Dermis microvascular lymphatic vessel endothelial cell (primary cell): ENCODE measurements at regions not wholly inside any gene's neighbourhood (a gene's known extent, or its start where the extent isn't known, plus 50 kb on each side); places are given as distances from the start of the nearest gene placed in this dataset.

Experiments
- DNase-seq, 2 donors: peaks; one replicate each; pipeline versions ENCODE4 v3.0.0 to v3.0.0-alpha.2; 2010; ENCODE audit warnings: low read depth in 2 of 2

GRCh38 chr9:14520341-14520740 lies 172.9 kb downstream of the ZDHHC21 start:
- DNase-seq: no peak

- no peak for DNase-seq
Measured at GRCh38 chr9:14517154-14517906, 175.9 kb downstream of the ZDHHC21 start.

DNA sequence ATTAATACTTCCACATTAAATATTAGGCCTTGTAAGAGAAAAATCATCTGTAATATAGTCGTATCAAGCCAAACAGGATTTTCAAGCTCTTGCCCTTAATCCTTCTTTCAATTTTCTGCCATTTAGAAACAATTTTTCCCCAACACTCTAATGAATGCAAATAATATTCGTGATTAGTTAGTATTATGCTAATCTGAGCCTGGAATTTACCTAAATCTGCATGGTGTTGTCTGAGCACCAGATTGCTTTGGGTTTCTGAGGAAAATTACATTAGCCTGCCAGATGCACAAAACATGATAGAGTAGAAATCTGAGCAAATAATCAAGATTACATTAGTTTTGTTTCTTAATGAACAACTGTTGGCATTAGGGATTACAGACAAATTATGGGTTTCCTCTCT lies 176.6 kb downstream of the ZDHHC21 start:
- no peak for DNase-seq

GRCh38 chr9:14515571-14516198 lies 177.5 kb downstream of the ZDHHC21 start:
- peak in 1 of 2 donors; percentile 12 for DNase-seq

DNA sequence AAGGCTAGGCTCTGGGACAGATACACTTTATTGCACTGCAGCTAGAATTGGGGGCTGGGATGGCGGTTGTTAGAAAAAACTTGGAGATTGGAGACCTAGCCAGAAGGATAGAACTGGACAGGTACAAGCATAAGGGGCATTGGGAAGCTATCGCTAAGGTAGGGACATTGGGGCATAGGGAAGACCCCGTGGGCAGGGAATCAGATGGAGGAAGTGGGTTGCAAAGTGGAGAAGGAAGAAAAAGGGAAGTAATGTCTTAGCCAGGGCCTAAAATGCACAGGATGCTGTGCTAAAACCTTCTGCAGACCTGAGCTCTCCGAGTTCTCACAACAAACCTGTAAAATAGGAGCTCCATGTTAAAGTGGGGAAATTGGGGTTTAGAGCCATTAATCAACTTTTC lies 178.2 kb downstream of the ZDHHC21 start:
- no peak for DNase-seq

DNA sequence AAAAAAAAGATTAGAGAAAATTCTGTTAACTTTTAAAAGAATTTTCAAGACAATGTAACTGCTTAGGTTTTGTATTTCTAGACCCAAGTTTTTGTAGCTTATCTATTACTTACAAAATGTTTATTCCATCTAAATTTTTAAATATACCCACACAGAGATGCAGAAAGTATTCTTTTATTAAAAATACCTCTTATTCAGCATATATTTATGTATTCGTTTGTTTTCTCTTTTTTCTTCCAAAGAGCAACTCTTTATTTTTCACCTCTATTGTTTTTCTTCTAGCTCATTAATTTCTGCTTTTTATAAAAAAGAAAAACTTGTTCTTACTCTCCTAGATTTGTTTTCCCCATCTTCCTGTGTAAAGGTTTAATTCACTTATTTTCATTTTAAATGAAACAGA lies 180.3 kb downstream of the ZDHHC21 start:
- no peak for DNase-seq

- DNase-seq: no peak
Measured at GRCh38 chr9:14511452-14511851, 181.8 kb downstream of the ZDHHC21 start.

- DNase-seq: no peak
Measured at GRCh38 chr9:14508884-14509283, 184.3 kb downstream of the ZDHHC21 start.

DNA sequence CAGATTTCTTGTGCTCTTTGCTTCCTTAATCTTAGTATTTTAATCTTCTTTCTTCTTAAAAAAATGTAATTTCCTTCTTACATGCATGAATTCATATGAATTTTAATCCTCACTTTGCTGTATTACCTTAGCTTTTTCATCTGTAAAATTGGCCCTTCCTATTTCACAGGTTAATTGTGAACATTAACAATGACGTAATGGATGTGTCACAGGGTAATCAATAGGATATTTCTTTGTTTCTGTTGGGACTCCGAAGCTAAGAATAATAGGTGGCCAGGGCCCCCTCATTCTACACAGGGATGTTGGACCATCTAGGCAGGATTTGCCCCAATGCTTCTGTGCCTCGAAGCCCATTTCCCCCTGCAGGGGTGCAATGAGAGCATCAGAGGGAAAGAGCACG lies 187.4 kb upstream of the NFIB start:
- no peak for DNase-seq

- DNase-seq: no peak
Measured at GRCh38 chr9:14500705-14501104, 186.8 kb upstream of the NFIB start.

DNA sequence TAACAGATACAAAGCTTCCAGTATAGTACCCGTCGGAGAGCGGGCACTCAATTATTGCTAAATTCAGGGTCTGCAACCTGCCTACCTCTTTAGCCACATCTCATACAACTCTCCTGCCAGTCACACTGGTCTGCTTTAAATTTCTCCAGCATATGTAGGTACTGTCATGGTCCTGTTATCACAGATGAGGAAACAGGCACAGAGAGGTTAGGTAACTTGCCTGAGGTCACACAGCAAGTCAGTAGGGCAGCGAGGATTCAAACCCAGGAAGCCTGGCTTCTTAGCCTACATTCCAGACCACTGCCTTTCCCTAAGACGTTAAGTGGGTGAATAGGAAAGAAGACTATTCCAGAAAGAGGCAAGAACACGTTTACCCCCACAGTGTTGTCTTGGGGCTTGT lies 186.0 kb upstream of the NFIB start:
- no peak for DNase-seq

DNA sequence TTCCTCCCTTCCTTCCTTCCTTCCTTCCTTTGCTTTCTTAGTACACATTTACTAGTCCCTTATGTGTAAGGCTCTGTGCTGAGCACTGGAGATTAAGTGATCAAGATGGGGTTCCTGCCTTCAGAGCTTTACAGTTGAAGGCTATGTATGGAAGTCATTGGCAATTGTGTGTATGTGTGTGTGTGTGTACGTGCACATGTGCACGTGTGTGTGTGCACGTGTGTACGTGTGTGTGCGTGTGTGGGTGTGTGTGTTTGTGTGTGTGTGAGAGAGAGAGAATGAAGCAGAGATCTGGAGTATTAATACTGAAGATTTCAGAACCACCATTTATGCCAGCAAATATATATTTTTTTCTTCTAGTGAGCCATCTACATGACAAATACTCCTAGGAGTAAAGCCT lies 184.9 kb upstream of the NFIB start:
- DNase-seq: no peak

GRCh38 chr9:14497476-14497875 lies 183.5 kb upstream of the NFIB start:
- no peak for DNase-seq

GRCh38 chr9:14488421-14489190 lies 174.7 kb upstream of the NFIB start:
- no peak for DNase-seq

- DNase-seq: no peak
Measured at GRCh38 chr9:14487547-14488185, 173.7 kb upstream of the NFIB start.

- no peak for DNase-seq
Measured at GRCh38 chr9:14485366-14485765, 171.4 kb upstream of the NFIB start.

DNA sequence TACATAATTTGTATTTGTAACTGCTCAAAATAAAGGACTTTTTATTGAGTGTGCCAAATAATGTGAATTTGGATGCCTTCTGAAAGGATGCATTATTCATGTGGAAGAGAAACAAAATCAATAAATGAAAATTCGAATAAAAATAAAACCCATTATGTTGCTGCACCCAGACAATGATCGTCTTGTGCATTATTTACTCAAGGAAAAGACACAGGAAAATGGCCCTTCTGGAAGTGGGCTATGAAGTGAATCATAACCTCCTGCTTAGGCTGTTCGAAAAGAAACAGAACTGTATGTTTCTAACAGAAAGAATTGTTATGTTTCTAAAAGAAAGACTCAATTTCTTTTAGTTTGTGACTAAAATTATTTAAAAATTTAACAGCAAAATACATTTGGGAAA lies 168.9 kb upstream of the NFIB start:
- peak in 1 of 2 donors; percentile 56 for DNase-seq

GRCh38 chr9:14480526-14480925 lies 166.6 kb upstream of the NFIB start:
- DNase-seq: no peak

- no peak for DNase-seq
Measured at GRCh38 chr9:14479163-14479560, 165.2 kb upstream of the NFIB start.

DNA sequence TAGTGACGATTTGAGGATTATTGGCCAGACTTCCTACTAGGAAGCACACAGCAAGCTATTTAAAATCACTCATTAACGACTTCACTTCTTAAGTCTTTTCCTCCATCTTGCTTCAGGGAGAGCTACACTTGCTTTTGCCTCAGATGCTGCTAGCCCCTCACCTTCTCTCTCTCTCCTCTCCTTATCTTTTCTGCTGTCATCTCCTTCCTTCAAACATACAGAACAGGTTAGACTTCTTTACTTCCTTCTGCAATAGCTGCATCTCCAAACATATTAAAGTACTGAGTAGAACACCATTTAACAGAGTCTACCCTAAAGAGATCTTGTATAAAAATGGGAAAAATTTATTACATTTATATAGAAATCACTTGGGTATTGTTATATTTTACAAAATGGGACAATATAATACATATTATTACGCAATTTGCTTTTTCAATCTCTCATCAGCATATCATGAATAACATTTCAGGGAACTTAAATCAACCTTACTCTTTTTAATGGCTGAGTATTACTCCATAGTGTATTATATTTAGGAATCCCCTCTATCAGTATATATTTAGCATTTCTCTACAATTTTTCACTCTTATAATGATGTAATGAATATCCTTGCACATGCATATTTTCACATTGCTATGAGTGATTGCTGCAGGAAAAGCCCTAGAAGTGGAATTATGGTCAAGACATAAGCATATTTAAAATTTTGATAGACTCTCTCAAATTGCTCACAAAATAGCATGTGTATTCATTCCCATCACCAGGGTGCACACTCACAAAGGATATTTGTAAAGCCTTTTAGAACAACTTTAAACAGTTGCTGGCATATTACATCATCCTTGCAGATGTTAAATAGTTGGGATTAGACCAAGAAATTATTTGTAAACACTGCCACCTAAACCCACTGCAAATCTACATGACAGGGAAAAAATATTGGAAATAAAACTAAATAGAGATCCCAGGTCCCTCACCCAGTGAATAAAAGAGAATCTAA lies 164.5 kb upstream of the NFIB start:
- no peak for DNase-seq

DNA sequence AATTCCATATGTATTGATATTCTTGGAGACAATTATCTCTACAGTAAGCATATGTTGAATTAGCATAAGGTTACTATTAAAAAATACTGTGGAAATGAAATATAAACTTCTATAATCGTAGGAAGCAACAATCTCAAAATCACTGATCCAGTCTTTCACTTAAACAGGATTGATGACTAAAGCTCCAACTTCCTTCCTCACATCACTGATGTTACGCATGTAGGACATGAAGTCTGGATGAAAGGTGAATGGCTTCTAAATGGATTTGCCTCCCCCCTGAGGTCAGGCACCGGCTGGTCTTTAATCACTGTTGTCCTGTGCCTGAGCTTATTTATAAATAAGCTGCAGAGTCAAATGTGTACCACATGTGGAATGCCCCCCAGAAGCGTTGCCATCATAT lies 157.1 kb upstream of the NFIB start:
- DNase-seq: peak; percentile 62 to 78
